ENCODE measurements at regions not wholly inside any gene's neighbourhood (a gene's known extent, or its start where the extent isn't known, plus 50 kb on each side); places are given as distances from the start of the nearest gene placed in this dataset.
"Not testable (repeated sequence)": the region's sequence is repeated elsewhere in the genome, so short reads cannot be mapped to it uniquely, and the experiment has no call there.

DNA sequence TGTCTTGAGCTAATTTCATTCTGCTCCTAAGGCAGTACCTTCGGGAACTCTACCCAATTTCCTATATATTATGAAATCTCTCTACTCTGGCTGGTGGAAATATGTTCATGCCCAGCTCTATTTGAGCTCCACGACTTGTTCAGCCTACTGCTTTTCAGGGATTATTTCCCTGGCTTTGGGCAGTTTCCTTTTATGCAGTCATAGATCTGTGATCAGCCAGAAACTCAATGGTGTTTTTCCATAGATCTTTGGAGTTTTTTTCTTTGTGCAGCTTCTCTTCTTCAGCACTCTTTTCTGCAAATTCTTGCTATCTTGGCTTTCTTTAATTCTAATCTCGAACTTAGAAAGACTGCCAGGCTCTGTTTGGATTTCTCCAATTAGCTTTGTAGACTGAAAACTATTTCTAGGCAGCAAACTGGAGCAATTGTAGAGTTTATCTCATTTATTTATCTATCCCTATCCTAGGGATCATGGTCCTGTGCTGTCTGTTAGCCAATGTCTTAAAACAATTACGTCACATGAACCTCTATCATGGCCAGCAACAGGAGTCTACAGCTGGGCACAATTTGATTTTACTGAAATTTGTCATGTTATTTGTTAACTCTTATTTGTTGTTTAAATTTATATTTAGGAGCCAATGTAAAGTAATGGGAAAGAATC is 328.4 kb downstream of the BCKDHB start:
- H3K9me3 Mint-ChIP-seq, result peaks cover 7 to 20% (median 11%) of the 10 kb centered on the region in 5 donors
- ChIA-PET POLR2A (no interaction called here), CTCF (no interaction called here)
- H3K36me3 Mint-ChIP-seq, result peaks cover 0 to 30% (median 2%) of the 10 kb centered on the region in 3 donors
- Histone ChIP-seq H3K9me3 (ENCODE audit: low read length) (no peaks in the 10 kb centered on the region), H3K27me3 (ENCODE audit: insufficient read depth, low read length, poor library complexity, severe bottlenecking) (no peaks in the 10 kb centered on the region), H3K4me3 (ENCODE audit: low read length) (no peak overlapping the region), H3K27ac (ENCODE audit: low read depth, low read length) (no peak overlapping the region), H3K4me1 (ENCODE audit: insufficient read depth, low read length) (no peaks in the 10 kb centered on the region), H3K36me3 (ENCODE audit: insufficient read depth, low read length) (no peaks in the 10 kb centered on the region)
- H3K27ac Mint-ChIP-seq, result no peak overlapping the region
- no peak overlapping the region for H3K4me3 Mint-ChIP-seq
- no peaks in the 10 kb centered on the region for H3K4me1 Mint-ChIP-seq
- no peaks in the 10 kb centered on the region for H3K27me3 Mint-ChIP-seq
- DNase-seq, result no peak

DNA sequence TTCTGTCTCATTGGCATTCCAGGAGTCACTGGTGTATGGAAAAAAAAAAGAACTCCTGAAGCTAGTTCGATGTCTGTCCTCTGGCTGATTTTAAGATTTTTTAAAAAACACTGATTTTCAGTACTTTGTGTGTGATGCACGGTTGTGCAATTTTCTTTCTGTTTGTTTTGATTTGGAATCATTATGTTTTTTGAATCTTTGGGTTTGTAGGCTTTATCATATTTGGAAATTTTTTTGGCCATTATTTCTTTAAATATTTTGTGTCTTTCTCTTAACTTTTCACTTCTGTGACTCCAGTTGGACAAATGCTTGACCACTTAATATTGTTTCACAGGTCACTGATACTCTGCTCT is 327.2 kb downstream of the BCKDHB start:
- Mint-ChIP-seq H3K27me3 (no peaks in the 10 kb centered on the region), H3K27ac (no peak overlapping the region), H3K4me3 (no peak overlapping the region), H3K9me3 (peaks cover 7 to 30% (median 21%) of the 10 kb centered on the region in 5 donors), H3K4me1 (no peaks in the 10 kb centered on the region), H3K36me3 (peaks cover 0 to 33% (median 2%) of the 10 kb centered on the region in 3 donors)
- no peak for DNase-seq
- H3K4me1 ChIP-seq (ENCODE audit: insufficient read depth, low read length), result no peaks in the 10 kb centered on the region
- no peaks in the 10 kb centered on the region for H3K9me3 ChIP-seq (ENCODE audit: low read length)
- CTCF ChIA-PET, result no interaction called here
- H3K4me3 ChIP-seq (ENCODE audit: low read length), result no peak overlapping the region
- no peak overlapping the region for H3K27ac ChIP-seq (ENCODE audit: low read depth, low read length)
- POLR2A ChIA-PET, result no interaction called here
- no peaks in the 10 kb centered on the region for H3K36me3 ChIP-seq (ENCODE audit: insufficient read depth, low read length)
- no peaks in the 10 kb centered on the region for H3K27me3 ChIP-seq (ENCODE audit: insufficient read depth, low read length, poor library complexity, severe bottlenecking)

DNA sequence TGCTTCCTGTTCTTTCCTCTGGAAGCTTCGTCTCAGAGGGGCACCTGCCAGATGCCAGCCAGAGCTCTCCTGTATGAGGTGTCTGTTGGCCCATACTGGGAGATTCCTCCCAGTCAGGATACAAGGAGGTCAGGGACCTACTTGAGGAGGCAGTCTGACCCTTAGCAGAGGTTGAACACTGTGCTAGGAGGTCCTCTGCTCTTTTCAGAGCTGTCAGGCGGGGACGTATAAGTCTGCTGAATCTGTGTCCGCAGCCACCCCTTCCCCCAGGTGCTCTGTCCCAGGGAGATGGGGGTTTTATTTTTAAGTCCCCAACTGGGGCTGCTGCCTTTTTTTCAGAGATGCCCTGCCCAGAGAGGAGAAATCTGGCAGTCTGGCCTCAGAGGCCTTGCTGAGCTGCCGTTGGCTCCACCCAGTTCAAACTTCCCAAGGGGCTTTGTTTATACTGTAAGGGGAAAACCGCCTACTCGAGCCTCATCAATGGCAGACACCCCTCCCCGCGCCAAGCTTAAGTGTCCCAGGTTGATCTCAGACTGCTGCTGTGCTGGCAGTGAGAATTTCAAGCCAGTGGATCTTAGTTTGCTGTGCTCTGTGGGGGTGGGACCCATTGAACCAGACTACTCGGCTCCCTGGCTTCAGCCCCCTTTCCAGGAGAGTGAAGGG is 326.7 kb downstream of the BCKDHB start:
- Histone ChIP-seq H3K9me3 (ENCODE audit: low read length) (no peaks in the 10 kb centered on the region), H3K4me1 (ENCODE audit: insufficient read depth, low read length) (no peaks in the 10 kb centered on the region), H3K36me3 (ENCODE audit: insufficient read depth, low read length) (no peaks in the 10 kb centered on the region), H3K27me3 (ENCODE audit: insufficient read depth, low read length, poor library complexity, severe bottlenecking) (no peaks in the 10 kb centered on the region), H3K4me3 (ENCODE audit: low read length) (no peak overlapping the region), H3K27ac (ENCODE audit: low read depth, low read length) (no peak overlapping the region)
- no peak overlapping the region for H3K27ac Mint-ChIP-seq
- DNase-seq, result no peak
- peaks cover 0 to 33% (median 2%) of the 10 kb centered on the region in 3 donors for H3K36me3 Mint-ChIP-seq
- no peaks in the 10 kb centered on the region for H3K27me3 Mint-ChIP-seq
- ChIA-PET CTCF (no interaction called here), POLR2A (no interaction called here)
- peaks cover 7 to 35% (median 26%) of the 10 kb centered on the region in 5 donors for H3K9me3 Mint-ChIP-seq
- H3K4me3 Mint-ChIP-seq, result no peak overlapping the region
- no peaks in the 10 kb centered on the region for H3K4me1 Mint-ChIP-seq

DNA sequence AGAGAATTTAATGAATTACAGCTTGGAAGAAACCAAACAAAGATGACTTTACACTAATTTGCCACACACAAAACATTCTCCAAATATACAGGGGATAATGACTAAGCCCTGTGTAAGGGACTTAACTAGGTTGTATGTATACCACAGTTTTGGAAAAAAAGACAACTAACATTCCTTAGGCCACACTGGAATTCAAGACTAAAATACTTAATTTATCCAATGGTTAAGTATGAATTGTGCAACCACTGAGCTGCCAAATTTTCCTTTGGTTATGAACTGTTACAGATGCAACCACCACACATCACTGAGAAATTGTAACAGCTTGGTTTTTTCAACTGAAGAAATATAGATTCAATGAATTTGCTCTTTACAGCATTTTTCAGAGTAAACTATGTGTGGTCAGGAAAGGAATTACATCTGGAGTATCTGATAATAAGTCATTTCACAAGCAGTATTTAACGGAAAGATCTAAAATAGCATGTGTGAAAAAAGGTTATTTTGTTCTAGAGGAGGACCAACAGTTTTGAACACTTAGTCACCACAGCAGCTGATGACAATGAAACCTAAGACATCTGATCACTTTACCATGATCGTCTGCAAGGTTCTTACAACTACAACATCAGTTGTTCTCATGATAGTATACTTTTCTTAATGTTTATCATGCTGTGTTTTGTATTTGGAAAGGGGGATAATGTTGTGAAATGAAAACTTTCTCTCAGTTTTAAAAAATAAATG is 318.8 kb downstream of the BCKDHB start:
- DNase-seq, result no peak
- Histone ChIP-seq H3K9me3 (ENCODE audit: low read length) (peaks cover 5% of the 10 kb centered on the region), H3K4me3 (ENCODE audit: low read length) (no peak overlapping the region), H3K27me3 (ENCODE audit: insufficient read depth, low read length, poor library complexity, severe bottlenecking) (no peaks in the 10 kb centered on the region), H3K36me3 (ENCODE audit: insufficient read depth, low read length) (no peaks in the 10 kb centered on the region), H3K27ac (ENCODE audit: low read depth, low read length) (no peak overlapping the region), H3K4me1 (ENCODE audit: insufficient read depth, low read length) (no peaks in the 10 kb centered on the region)
- H3K4me1 Mint-ChIP-seq, result no peaks in the 10 kb centered on the region
- H3K4me3 Mint-ChIP-seq, result no peak overlapping the region
- H3K27ac Mint-ChIP-seq, result no peak overlapping the region
- H3K9me3 Mint-ChIP-seq, result peaks cover 42 to 77% (median 61%) of the 10 kb centered on the region in 5 donors
- H3K36me3 Mint-ChIP-seq, result peaks cover 1 to 44% (median 6%) of the 10 kb centered on the region in 3 donors
- ChIA-PET CTCF (no interaction called here), POLR2A (no interaction called here)
- H3K27me3 Mint-ChIP-seq, result no peaks in the 10 kb centered on the region

DNA sequence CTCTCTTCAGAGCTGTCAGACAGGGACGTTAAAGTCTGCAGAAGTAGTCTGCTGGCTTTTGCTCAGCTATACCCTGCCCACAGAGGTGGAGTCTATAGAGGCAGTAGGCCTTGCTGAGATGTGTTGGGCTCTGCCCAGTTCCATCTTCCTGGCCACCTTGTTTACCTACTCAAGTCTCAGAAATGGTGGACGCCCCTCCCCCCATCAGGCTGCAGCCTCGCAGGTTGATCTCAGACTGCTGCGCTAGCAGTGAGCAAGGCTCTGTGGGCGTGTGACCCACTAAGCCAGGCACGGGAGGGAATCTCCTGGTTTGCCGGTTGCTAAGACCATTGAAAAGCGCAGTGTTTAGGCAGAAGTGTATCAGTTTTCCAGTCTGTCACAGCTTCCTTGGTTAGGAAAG is 305.0 kb downstream of the BCKDHB start:
- Mint-ChIP-seq H3K4me1 (no peaks in the 10 kb centered on the region), H3K4me3 (no peak overlapping the region), H3K36me3 (peaks cover 1 to 78% (median 4%) of the 10 kb centered on the region in 3 donors), H3K27me3 (peaks cover 0 to 3% of the 10 kb centered on the region in 2 donors), H3K9me3 (peaks cover 14 to 53% (median 42%) of the 10 kb centered on the region in 5 donors), H3K27ac (no peak overlapping the region)
- ChIA-PET POLR2A (no interaction called here), CTCF (no interaction called here)
- Histone ChIP-seq H3K27ac (ENCODE audit: low read depth, low read length) (no peak overlapping the region), H3K9me3 (ENCODE audit: low read length) (no peaks in the 10 kb centered on the region), H3K27me3 (ENCODE audit: insufficient read depth, low read length, poor library complexity, severe bottlenecking) (no peaks in the 10 kb centered on the region), H3K4me3 (ENCODE audit: low read length) (no peak overlapping the region), H3K36me3 (ENCODE audit: insufficient read depth, low read length) (no peaks in the 10 kb centered on the region), H3K4me1 (ENCODE audit: insufficient read depth, low read length) (no peaks in the 10 kb centered on the region)
- no peak for DNase-seq

DNA sequence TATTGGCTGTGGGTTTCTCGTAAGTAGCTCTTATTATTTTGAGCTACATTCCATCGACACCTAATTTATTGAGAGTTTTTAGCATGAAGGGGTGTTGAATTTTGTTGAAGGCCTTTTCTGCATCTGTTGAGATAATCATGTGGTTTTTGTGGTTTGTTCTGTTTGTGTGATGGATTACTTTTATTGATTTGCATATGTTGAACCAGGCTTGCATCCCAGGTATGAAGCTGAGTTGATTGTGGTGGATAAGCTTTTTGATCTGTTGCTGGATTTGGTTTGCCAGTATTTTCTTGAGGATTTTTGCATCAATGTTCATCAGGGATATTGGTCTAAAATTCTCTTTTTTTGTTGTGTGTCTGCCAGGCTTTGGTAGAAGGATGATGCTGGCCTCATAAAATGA is 301.5 kb downstream of the BCKDHB start:
- H3K4me3 Mint-ChIP-seq; H3K4me1 Mint-ChIP-seq; H3K4me1 ChIP-seq (ENCODE audit: insufficient read depth, low read length); H3K27me3 ChIP-seq (ENCODE audit: insufficient read depth, low read length, poor library complexity, severe bottlenecking); H3K4me3 ChIP-seq (ENCODE audit: low read length); H3K9me3 ChIP-seq (ENCODE audit: low read length); H3K27me3 Mint-ChIP-seq; H3K27ac Mint-ChIP-seq; H3K27ac ChIP-seq (ENCODE audit: low read depth, low read length); CTCF ChIA-PET; DNase-seq; H3K36me3 ChIP-seq (ENCODE audit: insufficient read depth, low read length); POLR2A ChIA-PET: not testable (repeated sequence)
- Mint-ChIP-seq H3K9me3 (peaks cover 13 to 34% (median 31%) of the 10 kb centered on the region in 5 donors), H3K36me3 (peaks cover 1 to 51% (median 1%) of the 10 kb centered on the region in 3 donors)

DNA sequence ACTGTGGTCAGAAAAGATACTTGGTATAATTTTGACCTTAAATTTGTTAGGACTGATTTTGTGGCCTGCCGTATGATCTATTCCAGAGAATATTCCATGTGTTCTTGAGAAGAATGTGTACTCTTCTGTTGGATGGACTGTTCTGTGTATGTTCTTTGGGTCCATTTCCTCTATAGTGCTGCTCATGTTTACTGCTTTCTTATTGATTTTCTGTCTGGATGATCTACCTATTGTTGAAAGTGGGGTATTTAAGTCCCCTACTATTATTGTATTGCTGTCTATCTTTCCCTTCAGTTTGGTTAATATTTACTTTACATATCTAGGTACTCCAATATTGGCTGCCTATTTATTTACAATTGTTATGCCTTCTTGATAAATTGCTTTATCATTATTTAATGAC is 298.4 kb downstream of the BCKDHB start:
- POLR2A ChIA-PET, result no interaction called here
- no peaks in the 10 kb centered on the region for H3K4me1 ChIP-seq (ENCODE audit: insufficient read depth, low read length)
- H3K4me3 Mint-ChIP-seq, result no peak overlapping the region

DNA sequence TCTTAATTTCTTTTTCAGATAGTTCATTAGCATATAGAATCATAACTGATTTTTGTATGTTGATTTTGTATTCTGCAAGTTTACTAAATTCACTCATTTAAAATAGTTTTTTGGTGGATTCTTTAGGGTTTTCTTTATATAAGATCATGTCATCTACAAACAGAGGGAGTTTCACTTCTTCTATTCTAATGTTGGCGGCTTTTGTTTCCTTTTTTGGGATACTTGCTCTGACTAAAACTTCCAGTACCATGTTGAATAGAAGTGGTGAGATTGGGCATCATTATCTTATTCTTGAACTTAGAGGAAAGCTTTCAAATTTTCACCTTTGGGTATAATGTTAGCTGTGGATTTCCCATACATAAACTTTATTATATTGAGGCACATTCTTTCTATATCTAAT is 296.9 kb downstream of the BCKDHB start:
- H3K36me3 Mint-ChIP-seq, result peaks cover 0 to 33% (median 0%) of the 10 kb centered on the region in 3 donors
- H3K27ac Mint-ChIP-seq, result peak overlapping the region in 1 of 8 donors; percentile 30
- Histone ChIP-seq H3K4me1 (ENCODE audit: insufficient read depth, low read length) (no peaks in the 10 kb centered on the region), H3K4me3 (ENCODE audit: low read length) (no peak overlapping the region), H3K27me3 (ENCODE audit: insufficient read depth, low read length, poor library complexity, severe bottlenecking) (no peaks in the 10 kb centered on the region), H3K27ac (ENCODE audit: low read depth, low read length) (no peak overlapping the region), H3K36me3 (ENCODE audit: insufficient read depth, low read length) (no peaks in the 10 kb centered on the region), H3K9me3 (ENCODE audit: low read length) (no peaks in the 10 kb centered on the region)
- H3K4me3 Mint-ChIP-seq, result no peak overlapping the region
- CTCF ChIA-PET, result no interaction called here
- DNase-seq, result no peak
- H3K9me3 Mint-ChIP-seq, result peaks cover 19 to 43% (median 22%) of the 10 kb centered on the region in 5 donors
- H3K4me1 Mint-ChIP-seq, result no peaks in the 10 kb centered on the region
- POLR2A ChIA-PET, result no interaction called here
- peaks cover 0 to 1% of the 10 kb centered on the region in 2 donors for H3K27me3 Mint-ChIP-seq

More for the DNA sequence above, 298.4 kb downstream of the BCKDHB start:
- Mint-ChIP-seq H3K4me1 (no peaks in the 10 kb centered on the region), H3K27ac (no peak overlapping the region), H3K36me3 (peaks cover 0 to 33% (median 0%) of the 10 kb centered on the region in 3 donors), H3K27me3 (peaks cover 0 to 5% of the 10 kb centered on the region in 2 donors), H3K9me3 (peaks cover 17 to 39% (median 23%) of the 10 kb centered on the region in 5 donors)
- Histone ChIP-seq H3K9me3 (ENCODE audit: low read length) (no peaks in the 10 kb centered on the region), H3K27ac (ENCODE audit: low read depth, low read length) (no peak overlapping the region), H3K4me3 (ENCODE audit: low read length) (no peak overlapping the region), H3K27me3 (ENCODE audit: insufficient read depth, low read length, poor library complexity, severe bottlenecking) (no peaks in the 10 kb centered on the region), H3K36me3 (ENCODE audit: insufficient read depth, low read length) (no peaks in the 10 kb centered on the region)
- CTCF ChIA-PET, result no interaction called here
- DNase-seq, result no peak

Measured in CD8-positive, alpha-beta memory T cell (primary cell).